CD4-positive, alpha-beta T cell (primary cell): ENCODE measurements at regions not wholly inside any gene's neighbourhood (a gene's known extent, or its start where the extent isn't known, plus 50 kb on each side); places are given as distances from the start of the nearest gene placed in this dataset.

ENCODE experiments used
- ATAC-seq: fragments of 200-7000 bp; cut with Tn5 transposase; one replicate; pipeline ENCODE4 v1.10.0; 2022; ENCODE audit warnings: mild to moderate bottlenecking; ENCODE audit not compliant: poor library complexity
- CTCF ChIA-PET: fragments of 350-600 bp; sonication (Branson Sonifier 250); formaldehyde crosslinking; loops from one replicate; lab custom pipeline; 2021; ENCODE audit warnings: antibody characterized with exemption, inconsistent platforms; lab: Charles Lee
- POLR2A ChIA-PET: fragments of 350-600 bp; sonication (Branson Sonifier 250); formaldehyde crosslinking; loops from one replicate; lab custom pipeline; 2021; ENCODE audit warnings: antibody characterized with exemption, inconsistent platforms; lab: Charles Lee
- DNase-seq, 14 experiments: peaks; one replicate each; pipeline ENCODE4 v3.0.0-alpha.2; 2013 to 2020; ENCODE audit warnings: mixed read lengths in 2 of 14
- H3K27ac ChIP-seq, 2 donors: one replicate each; pipeline versions ENCODE4 v1.5.1 to v1.7.0; 2013; ENCODE audit warnings: low read length in 2 of 2, low read depth in 1 of 2, mild to moderate bottlenecking in 1 of 2
- H3K27me3 ChIP-seq, 2 experiments: 1 replicate in 1 of 2; 2 replicates in 1 of 2; pipeline versions ENCODE4 v1.6.1 to v1.7.0; 2013; ENCODE audit warnings: low read length in 2 of 2, control low read depth in 1 of 2, mild to moderate bottlenecking in 1 of 2, moderate library complexity in 1 of 2; ENCODE audit not compliant: insufficient read depth in 2 of 2, control insufficient read depth in 1 of 2
- H3K36me3 ChIP-seq: one replicate; pipeline ENCODE4 v1.6.1; 2013; ENCODE audit warnings: low read length, control low read depth; ENCODE audit not compliant: insufficient read depth
- H3K4me1 ChIP-seq: one replicate; pipeline ENCODE4 v1.6.1; 2013; ENCODE audit warnings: low read length, control low read depth; ENCODE audit not compliant: insufficient read depth
- H3K4me3 ChIP-seq: one replicate; pipeline ENCODE4 v1.5.1; 2013; ENCODE audit warnings: mild to moderate bottlenecking, low read length, moderate library complexity
- H3K9me3 ChIP-seq, 2 experiments: 1 replicate in 1 of 2; 2 replicates in 1 of 2; pipeline versions ENCODE4 v1.6.1 to v1.7.0; 2013; ENCODE audit warnings: low read length in 2 of 2, mild to moderate bottlenecking in 2 of 2, control low read depth in 1 of 2, moderate library complexity in 1 of 2; ENCODE audit not compliant: control insufficient read depth in 1 of 2, insufficient read depth in 1 of 2
- H3K27ac Mint-ChIP-seq: one replicate; pipeline ENCODE4 v1.8.0; 2020; ENCODE audit warnings: mixed read lengths
- H3K27me3 Mint-ChIP-seq: one replicate; pipeline ENCODE4 v1.8.0; 2021; ENCODE audit warnings: mixed read lengths
- H3K36me3 Mint-ChIP-seq: one replicate; pipeline ENCODE4 v1.8.0; 2021; ENCODE audit warnings: low read depth, mixed read lengths
- H3K4me1 Mint-ChIP-seq: one replicate; pipeline ENCODE4 v1.8.0; 2021; ENCODE audit warnings: low read depth, mixed read lengths
- H3K4me3 Mint-ChIP-seq: one replicate; pipeline ENCODE4 v1.8.0; 2020; ENCODE audit warnings: mild to moderate bottlenecking, mixed read lengths
- H3K9me3 Mint-ChIP-seq: one replicate; pipeline ENCODE4 v1.8.0; 2020; ENCODE audit warnings: mixed read lengths
- intact Hi-C, 2 experiments: fragments of 100-400 bp; cut with DNase I in 1 of 2; cut with micrococcal nuclease in 1 of 2; formaldehyde crosslinking; loops; one replicate each; pipeline versions ENCODE4 v1.15.1 to v1.9.0; 2023 to 2025; cut with DNase I, micrococcal nuclease
- TF ChIP-seq, protein P1 (sequence below): fragments of 200-600 bp; IDR thresholded peaks from one replicate; pipeline ENCODE4 v1.8.0; 2022; ENCODE audit warnings: antibody characterized with exemption, mild to moderate bottlenecking

DNA sequence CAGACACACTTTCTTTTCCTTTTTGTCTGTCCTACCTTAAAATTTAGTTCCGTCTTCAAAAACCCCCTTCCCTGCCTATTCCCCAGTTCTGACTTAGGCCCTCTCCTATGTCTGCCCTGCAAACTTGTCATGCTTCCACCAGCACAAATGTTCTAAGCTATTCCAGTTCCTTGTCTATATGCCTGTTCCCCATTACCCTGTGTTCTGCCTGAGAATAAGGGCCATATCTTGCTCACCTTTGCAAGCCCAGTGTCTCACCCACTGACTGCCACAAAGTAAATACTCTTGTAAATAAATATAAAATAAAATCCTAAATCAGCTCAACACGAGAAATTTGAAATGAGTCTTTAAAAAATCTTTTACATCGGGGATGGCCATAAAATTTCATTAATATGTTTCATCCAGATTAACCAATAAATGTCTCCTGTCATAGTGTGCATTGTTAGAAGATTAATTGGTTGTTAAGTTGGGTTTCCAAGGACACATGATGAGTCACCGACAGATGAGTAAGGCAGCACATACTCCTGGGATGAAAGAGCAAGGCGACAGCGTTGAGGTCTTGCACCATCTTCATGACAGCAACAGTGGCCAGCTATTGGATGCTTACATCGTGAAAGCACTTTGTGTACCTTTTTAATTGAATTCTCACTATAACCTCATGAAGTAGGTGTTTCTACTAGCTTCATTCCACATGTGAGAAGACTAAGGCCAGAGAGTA is 92.6 kb upstream of the NGF start:
- Histone ChIP-seq H3K4me1 (no peaks in the 10 kb centered on the region), H3K36me3 (no peaks in the 10 kb centered on the region), H3K9me3 (no peaks in the 10 kb centered on the region), H3K4me3 (no peak overlapping the region), H3K27ac (no peak overlapping the region), H3K27me3 (peaks cover 0 to 3% of the 10 kb centered on the region in 2 experiments)
- Mint-ChIP-seq H3K4me1 (no peaks in the 10 kb centered on the region), H3K9me3 (no peaks in the 10 kb centered on the region), H3K4me3 (no peak overlapping the region), H3K36me3 (no peaks in the 10 kb centered on the region), H3K27me3 (peaks cover 36% of the 10 kb centered on the region), H3K27ac (no peak overlapping the region)
- ChIA-PET CTCF (no interaction called here), POLR2A (no interaction called here)
- no peak for DNase-seq
- intact Hi-C loops = no loop called here
- TF ChIP-seq, protein P1, sequence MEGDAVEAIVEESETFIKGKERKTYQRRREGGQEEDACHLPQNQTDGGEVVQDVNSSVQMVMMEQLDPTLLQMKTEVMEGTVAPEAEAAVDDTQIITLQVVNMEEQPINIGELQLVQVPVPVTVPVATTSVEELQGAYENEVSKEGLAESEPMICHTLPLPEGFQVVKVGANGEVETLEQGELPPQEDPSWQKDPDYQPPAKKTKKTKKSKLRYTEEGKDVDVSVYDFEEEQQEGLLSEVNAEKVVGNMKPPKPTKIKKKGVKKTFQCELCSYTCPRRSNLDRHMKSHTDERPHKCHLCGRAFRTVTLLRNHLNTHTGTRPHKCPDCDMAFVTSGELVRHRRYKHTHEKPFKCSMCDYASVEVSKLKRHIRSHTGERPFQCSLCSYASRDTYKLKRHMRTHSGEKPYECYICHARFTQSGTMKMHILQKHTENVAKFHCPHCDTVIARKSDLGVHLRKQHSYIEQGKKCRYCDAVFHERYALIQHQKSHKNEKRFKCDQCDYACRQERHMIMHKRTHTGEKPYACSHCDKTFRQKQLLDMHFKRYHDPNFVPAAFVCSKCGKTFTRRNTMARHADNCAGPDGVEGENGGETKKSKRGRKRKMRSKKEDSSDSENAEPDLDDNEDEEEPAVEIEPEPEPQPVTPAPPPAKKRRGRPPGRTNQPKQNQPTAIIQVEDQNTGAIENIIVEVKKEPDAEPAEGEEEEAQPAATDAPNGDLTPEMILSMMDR = no peak
- ATAC-seq = no peak

DNA sequence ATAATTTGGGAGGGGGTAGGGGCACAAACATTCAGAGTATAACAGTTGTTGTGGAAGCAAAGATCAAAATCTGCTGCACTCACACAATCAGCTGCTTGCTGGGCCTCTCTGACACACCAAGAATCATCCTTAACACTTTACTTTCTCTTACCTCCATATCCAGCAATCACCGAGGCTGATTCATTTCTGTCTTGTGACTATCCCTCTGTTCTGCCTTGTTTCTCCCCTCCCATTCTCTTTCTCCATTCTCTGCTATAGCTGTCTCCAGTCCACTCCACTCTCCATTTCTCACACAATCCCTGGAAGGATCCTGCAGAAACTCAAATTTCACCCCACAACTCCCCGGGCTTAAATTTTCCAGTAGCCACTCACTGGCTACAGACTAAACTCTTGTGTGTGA is 91.8 kb upstream of the NGF start:
- ChIA-PET POLR2A (no interaction called here), CTCF (no interaction called here)
- Histone ChIP-seq H3K4me1 (no peaks in the 10 kb centered on the region), H3K36me3 (no peaks in the 10 kb centered on the region), H3K4me3 (no peak overlapping the region), H3K27me3 (peaks cover 0 to 3% of the 10 kb centered on the region in 2 experiments), H3K9me3 (no peaks in the 10 kb centered on the region), H3K27ac (no peak overlapping the region)
- Mint-ChIP-seq H3K27ac (no peak overlapping the region), H3K9me3 (no peaks in the 10 kb centered on the region), H3K36me3 (no peaks in the 10 kb centered on the region), H3K4me3 (no peak overlapping the region), H3K4me1 (no peaks in the 10 kb centered on the region), H3K27me3 (peaks cover 39% of the 10 kb centered on the region)
- intact Hi-C loops = no loop called here
- TF ChIP-seq, protein P1 = no peak
- DNase-seq = no peak
- no peak for ATAC-seq

DNA sequence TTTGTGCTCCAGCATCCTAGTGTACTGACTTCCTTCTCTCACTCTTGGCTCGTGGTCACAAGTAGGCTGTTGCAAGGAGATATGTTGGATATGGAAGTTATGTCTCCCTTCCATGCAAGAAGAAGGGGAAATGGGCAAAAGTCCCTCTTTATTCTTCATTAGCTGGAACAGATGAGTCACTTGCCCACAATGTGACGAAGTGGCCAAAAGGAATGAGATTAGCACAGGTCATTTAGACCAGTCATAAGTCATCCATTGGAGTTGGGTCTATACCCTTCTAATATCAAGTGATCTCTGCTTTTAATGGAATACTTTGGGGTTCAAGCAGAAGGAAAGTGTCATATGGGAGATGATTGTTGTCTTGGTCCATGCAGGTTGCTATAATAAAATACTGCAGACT is 91.2 kb upstream of the NGF start:
- no peaks in the 10 kb centered on the region for H3K36me3 Mint-ChIP-seq
- DNase-seq (no peak), ATAC-seq (no peak)
- peaks cover 39% of the 10 kb centered on the region for H3K27me3 Mint-ChIP-seq
- H3K27ac Mint-ChIP-seq = no peak overlapping the region
- Histone ChIP-seq H3K4me1 (no peaks in the 10 kb centered on the region), H3K27me3 (peaks cover 0 to 3% of the 10 kb centered on the region in 2 experiments), H3K4me3 (no peak overlapping the region), H3K9me3 (no peaks in the 10 kb centered on the region), H3K27ac (no peak overlapping the region), H3K36me3 (no peaks in the 10 kb centered on the region)
- ChIA-PET CTCF (interaction anchor here (0.5 kb wide), 1 partner anchor 572 kb away, joined by 5 read pairs; no protein-coding TSS in a partner anchor), POLR2A (no interaction called here)
- H3K4me3 Mint-ChIP-seq = no peak overlapping the region
- no peaks in the 10 kb centered on the region for H3K9me3 Mint-ChIP-seq
- TF ChIP-seq, protein P1 = no peak
- H3K4me1 Mint-ChIP-seq = no peaks in the 10 kb centered on the region
- intact Hi-C loops = no loop called here
